HG02623 (cell line): ENCODE measurements at regions not wholly inside any gene's neighbourhood (a gene's known extent, or its start where the extent isn't known, plus 50 kb on each side); places are given as distances from the start of the nearest gene placed in this dataset.

ENCODE experiments used
- ATAC-seq: cut with Tn5 transposase; IDR thresholded peaks from one replicate; pipeline ENCODE4 v1.9.1; 2021; ENCODE audit warnings: moderate library complexity; ENCODE audit not compliant: unreplicated experiment

- ATAC-seq = no peak
These were observed 227.0 kb downstream of the ARRDC4 start for GRCh38 chr15:98187549-98187948.

GRCh38 chr15:98190914-98191313 lies 230.4 kb downstream of the ARRDC4 start:
- no peak for ATAC-seq

GRCh38 chr15:98195796-98196195 lies 235.3 kb downstream of the ARRDC4 start:
- ATAC-seq = no peak

- ATAC-seq = no peak
These were observed 235.9 kb downstream of the ARRDC4 start for GRCh38 chr15:98196371-98196770.

- ATAC-seq = no peak
These were observed 241.8 kb downstream of the ARRDC4 start for GRCh38 chr15:98202256-98202655.

GRCh38 chr15:98203872-98204660 lies 243.6 kb downstream of the ARRDC4 start:
- ATAC-seq = no peak

- ATAC-seq = no peak
These were observed 247.4 kb downstream of the ARRDC4 start for GRCh38 chr15:98207928-98208327.

- ATAC-seq = no peak
These were observed 253.0 kb downstream of the ARRDC4 start for GRCh38 chr15:98213346-98213979.

- no peak for ATAC-seq
These were observed 255.7 kb downstream of the ARRDC4 start for GRCh38 chr15:98216166-98216565.

- no peak for ATAC-seq
These were observed 256.9 kb downstream of the ARRDC4 start for GRCh38 chr15:98217356-98217755.

- no peak for ATAC-seq
These were observed 260.6 kb downstream of the ARRDC4 start for GRCh38 chr15:98221144-98221543.

- no peak for ATAC-seq
These were observed 261.1 kb downstream of the ARRDC4 start for GRCh38 chr15:98221577-98221976.

GRCh38 chr15:98226149-98226548 lies 265.6 kb downstream of the ARRDC4 start:
- ATAC-seq = no peak

GRCh38 chr15:98226578-98226977 lies 266.1 kb downstream of the ARRDC4 start:
- ATAC-seq = no peak

- ATAC-seq = no peak
These were observed 268.3 kb downstream of the ARRDC4 start for GRCh38 chr15:98228846-98229245.

- no peak for ATAC-seq
These were observed 270.5 kb downstream of the ARRDC4 start for GRCh38 chr15:98230975-98231374.

GRCh38 chr15:98231696-98232440 lies 271.4 kb downstream of the ARRDC4 start:
- no peak for ATAC-seq

GRCh38 chr15:98232761-98233160 lies 272.3 kb downstream of the ARRDC4 start:
- no peak for ATAC-seq

- ATAC-seq = no peak
These were observed 273.4 kb downstream of the ARRDC4 start for GRCh38 chr15:98233873-98234272.

- ATAC-seq = no peak
These were observed 279.8 kb downstream of the ARRDC4 start for GRCh38 chr15:98240303-98240702.

- no peak for ATAC-seq
These were observed 280.6 kb downstream of the ARRDC4 start for GRCh38 chr15:98241032-98241554.

GRCh38 chr15:98257290-98257689 lies 296.8 kb downstream of the ARRDC4 start:
- ATAC-seq = no peak
